Stimulated activated CD4-positive, alpha-beta T cell treated with anti-CD3 and anti-CD28 coated beads, Interleukin-4, amount 100 ng/mL, for 4 hours (primary cell): ENCODE measurements at regions not wholly inside any gene's neighbourhood (a gene's known extent, or its start where the extent isn't known, plus 50 kb on each side); places are given as distances from the start of the nearest gene placed in this dataset.
"Not testable (repeated sequence)": the region's sequence is repeated elsewhere in the genome, so short reads cannot be mapped to it uniquely, and the experiment has no call there.

Experiments used
- DNase-seq, 2 experiments: peaks; one replicate each; pipeline ENCODE4 v3.0.0-alpha.2; 2020

DNA sequence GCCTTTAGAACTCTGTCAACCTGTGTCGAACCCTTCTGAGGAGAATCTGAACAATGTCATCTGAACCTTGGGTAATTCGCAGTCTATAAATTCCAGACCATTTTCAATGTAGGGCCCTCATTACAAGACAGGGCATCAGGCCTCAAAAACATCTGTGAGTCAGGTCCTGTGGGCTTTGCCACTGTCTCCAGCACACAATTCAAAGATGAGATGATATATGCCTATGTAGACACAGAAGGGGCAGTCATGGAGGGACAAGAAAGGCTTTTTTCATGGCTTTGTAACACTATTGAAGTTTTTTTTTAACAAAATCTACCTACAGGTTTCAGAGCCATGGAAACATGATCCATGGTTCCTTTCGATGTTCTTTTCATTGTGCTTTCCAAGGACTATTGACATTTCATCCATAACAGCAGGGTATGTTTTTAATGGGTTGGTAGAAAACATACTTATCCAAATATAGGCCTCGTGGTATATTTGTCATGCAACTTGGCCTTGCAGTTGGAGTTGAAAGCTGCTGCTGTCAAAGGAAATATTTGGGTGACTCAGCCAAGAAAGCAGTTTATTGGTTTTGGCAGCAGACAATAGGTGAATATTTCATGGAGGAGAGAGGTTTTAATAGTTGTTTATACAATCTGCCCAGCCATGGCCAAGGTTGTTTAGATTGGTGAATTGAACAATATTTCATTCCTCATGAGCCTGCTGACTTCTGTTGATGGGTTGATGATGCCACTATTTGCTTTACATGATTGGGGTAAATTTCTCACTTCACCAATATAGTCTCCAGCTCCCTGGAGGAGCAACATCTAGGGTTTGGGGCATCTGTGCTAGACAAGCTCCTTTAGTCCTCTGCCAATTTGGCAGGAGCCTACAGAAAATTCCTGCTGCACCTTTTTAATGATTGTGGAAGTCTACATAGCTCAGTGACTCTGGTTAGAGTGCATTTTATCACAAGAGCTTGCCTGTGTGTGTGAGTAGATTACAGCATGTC lies 158.4 kb upstream of the TMEM72 start:
- no peak for DNase-seq

DNA sequence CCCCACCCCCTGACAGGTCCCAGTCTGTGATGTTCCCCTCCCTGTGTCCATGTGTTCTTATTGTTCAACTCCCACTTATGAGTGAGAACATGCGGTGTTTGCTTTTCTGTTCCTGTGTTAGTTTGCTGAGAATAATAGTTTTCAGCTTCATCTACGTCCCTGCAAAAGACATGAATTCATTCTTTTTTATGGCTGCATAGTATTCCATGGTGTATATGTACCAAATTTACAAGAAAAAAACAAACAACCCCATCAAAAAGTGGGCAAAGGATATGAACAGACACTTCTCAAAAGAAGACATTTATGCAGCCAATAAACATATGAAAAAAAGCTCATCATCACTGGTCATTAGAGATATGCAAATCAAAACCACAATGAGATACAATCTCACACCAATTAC lies 156.8 kb upstream of the TMEM72 start:
- not testable (repeated sequence) for DNase-seq

DNA sequence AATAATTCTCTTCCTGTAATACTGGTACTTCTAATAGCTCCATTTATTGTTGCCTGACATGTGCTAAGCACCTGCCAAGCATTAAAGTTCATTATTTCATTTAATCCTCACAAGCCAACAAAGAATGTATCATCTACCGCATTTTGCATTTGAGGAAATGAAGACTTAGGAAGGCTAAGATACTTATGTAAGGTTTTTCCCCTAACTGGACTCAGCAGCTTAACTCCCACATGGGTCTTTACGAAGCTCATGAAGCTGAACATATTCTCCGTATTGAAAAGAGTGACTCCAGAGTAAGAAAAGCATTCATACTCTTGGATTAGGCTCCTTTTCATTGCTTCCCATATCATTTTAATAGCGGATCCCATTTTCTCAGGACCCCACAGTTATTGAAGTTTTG lies 155.7 kb upstream of the TMEM72 start:
- DNase-seq = no peak

DNA sequence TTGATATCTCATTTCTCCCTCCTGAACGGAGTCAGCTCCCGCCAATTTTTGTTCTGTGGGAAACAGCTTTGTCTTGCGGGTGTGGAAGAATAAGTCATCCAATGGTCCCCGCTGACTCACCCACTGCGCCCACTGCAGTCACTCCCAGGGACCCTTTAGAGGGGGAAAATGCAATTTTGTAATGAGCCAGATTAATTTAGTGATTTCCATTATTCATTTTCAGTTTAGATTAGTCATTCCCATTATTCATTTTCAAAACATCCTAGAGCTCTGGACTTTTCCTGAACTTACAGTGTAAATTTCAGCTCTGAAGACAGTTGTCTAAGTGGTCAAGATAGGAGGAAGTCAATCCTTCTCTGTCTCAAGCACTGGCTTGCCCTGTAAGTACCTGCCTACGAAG lies 154.9 kb upstream of the TMEM72 start:
- DNase-seq = no peak

DNA sequence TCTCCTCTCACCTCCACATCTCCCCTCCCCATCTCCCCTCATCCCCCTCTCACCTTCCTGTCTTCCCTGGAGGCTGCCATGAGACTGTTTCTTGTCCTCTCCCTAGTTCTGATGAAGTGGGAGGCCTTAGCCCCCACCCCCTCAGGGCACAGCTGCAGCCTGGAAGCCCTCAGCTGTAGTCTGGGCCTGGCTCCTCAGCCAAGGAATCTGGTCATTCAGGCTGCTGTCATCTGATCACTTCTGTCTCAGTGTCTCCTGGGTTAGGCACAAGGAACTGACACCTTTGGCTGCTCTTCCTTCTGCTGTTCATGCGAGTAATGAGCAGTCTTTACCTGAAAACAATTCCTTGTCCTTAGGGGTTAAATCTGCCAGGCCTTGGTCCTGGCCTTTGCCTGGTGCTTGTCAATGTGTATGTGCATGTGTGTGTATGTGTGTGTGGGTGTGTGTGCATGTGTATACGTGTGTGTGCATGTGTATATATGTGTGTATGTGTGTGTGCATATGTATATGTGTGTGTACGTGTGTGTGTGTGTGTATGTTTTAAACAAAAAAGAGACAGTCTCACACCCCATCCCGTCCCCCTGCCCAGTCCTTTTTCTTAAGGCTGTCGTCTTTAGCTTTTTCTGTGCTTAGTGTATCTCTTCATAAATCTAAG lies 153.5 kb upstream of the TMEM72 start:
- DNase-seq = no peak

DNA sequence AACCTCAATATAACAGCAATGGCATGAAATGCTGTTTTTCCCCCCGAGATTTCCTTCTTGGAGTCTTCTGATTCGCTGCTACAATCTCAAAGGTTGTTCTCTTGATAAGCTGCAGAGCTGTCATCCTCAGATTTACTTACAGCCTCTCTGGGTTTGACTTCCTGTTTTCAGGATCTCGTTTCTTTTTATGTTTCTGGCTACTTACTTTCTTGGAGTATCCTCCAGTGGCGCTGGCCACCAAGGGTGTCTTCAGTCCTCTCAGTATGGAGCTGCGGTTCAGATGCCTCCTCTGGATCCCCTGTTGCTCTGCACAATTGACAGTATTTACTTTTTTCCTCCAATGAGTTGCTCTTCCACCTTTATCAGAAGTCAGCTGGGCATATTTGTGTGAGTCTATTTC lies 152.0 kb upstream of the TMEM72 start:
- DNase-seq = no peak

DNA sequence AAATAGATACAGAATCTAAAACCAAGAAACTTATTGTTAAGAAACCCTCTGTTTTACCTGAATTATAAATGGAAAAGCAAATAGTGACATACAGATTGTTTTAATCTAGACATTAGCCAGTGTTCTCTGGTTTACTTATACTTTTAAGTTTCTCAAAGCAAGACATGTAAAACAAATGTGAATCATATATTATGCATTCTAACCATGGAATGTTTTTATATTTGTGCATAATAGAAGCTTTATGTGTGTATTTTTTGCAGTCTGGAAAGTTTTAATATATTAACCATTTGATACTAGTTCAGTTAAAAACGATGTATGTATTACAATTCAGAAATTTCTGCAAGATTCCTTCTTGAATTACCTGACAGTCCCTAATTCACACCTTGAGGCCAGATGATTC lies 150.6 kb upstream of the TMEM72 start:
- DNase-seq = no peak

DNA sequence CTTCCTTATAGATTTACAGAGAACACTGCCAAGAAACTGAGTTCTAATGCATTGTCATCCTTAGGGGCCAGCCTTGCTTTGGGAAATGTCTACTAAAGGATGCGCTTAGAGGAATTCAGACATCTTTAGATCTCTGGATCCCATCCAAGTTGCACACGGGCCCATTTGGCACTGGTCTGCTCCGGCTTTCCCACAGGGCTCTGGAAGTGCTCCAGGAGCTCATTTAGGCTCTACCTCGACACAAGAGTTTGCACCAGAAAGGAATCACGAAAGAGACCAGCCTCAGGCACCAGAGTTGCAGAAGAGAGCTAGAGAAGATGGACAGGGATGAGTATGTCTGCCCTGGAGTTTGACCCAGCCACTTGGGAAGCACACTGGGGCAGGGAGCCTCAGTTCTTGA lies 150.1 kb upstream of the TMEM72 start:
- DNase-seq = no peak

DNA sequence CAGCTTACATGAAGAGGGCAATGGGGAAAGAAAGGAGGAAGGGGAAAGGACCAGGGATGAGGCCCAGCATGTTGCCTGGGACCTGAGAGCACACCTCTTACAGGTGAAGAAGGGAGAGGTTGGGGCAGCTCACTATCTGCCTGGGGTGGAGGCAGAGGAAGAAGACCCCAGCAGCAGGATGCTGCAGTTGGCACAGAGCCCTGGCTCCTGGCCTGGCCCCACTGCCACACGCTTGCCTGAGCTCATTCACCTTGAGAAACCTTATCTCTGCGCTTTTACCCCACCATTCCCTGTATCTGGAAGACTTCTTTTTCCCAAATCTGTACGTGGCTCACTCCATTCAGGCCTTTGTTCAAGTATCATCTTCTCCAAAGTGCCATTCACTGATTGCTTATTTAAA lies 147.8 kb upstream of the TMEM72 start:
- DNase-seq = no peak

DNA sequence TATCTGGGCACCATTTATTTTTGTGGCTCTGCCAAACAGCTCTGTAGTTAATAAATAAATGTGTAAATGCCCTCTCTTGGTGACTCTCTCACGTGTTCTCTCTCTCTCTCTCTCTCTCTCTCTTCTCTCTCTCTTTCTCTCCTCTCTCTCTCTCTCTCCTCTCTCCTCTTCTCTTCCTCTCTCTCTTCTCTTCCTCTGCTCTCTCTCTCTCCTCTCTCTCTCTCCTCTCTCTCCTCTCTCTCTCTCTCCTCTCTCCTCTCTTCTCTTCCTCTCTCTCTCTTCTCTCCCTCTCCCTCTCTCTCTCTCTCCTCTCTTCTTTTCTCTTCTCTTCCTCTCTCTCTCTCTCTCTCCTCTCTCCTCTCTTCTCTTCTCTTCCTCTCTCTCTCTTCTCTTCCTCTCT lies 145.8 kb upstream of the TMEM72 start:
- DNase-seq = no peak

DNA sequence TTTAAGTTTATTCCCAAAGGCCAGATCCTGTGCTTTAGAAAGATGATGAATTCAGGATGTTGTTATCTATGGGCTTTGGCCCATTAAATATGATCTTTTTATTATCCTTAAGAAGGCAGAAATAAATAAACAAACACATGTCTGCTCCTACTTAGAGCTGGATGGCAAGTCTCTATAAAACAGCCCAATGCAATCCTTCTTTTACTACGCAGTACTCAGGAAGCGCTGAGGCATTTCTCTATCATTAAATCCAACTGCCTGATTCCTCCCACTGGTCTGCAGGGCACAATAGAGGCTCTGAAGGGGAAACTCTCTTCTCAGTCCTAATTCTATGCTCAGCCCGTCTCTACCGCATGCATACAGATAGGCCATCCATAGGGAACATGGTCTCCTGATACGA lies 144.5 kb upstream of the TMEM72 start:
- no peak for DNase-seq

DNA sequence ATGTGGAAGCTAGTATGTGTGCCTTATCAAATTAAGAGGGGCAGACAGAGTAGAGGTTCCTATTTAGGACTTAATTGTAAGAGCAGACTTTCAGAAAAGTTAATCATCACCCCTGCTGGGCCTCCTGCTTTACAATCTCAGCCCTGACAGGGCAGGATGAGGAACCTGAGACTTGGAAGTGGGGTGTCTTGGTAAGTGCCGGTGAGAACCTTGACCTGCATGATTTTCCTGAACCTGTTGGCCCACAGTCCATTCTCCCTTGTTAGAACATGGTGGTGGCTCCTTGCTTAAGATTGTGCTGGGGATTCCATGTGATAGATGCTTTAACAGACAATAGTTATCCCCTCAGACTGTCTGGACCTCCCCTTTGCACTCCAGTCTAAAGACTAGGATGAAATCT lies 141.7 kb upstream of the TMEM72 start:
- DNase-seq = no peak

DNA sequence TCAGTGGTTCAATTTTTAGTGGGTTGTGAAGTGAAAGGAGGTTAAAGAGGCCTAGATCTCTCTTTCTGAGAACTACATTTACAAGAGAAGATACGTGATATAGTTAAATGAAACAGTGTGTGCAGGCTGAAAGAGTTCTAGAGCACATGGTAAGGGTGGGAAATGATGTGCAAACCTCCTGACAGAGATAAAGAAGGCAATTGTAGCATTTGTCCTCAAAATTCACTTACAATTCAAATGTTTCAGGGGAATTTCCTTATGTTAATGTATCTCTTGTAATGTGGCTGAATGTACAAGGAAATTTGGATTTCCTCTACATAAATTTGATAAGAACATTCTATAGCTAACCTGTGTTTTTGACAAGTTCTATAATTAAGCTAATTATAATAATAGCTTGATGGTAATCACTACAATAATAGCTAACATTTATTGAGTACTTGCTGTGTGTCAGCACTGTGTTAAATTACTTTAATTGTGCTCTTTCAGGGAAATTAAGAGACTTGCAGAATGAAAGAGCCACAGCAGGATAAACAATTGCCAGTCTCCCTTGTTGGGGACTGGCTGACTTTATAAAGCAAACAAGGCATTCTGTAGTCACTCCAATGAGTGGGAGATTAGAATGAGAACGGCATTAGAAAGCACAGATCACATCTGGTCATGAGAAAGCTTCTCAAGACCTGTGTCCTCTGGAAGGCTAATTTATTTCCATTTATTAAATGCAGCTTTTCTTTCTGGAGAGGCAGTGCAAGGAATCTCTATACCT lies 139.7 kb upstream of the TMEM72 start:
- DNase-seq = no peak

DNA sequence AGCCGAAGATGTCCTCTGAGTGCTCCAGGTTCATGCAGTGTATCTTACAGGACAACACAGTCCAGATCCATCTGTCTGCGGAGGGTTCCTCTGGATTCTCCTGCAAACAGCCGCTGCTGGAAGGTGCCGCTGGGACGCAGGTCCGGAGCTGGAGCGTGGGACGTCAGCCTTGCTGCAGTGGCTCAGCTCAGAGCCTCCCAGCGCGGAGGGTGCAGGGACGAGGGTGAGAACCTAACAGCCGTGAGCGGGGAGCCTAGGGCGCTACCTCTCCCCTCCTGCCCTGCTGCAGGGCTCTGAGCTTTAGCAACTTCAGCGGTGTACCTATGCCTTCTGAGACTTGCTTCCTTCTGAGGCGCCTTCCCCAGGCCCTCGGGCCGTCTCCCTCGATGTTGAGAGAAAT lies 137.6 kb upstream of the TMEM72 start:
- DNase-seq = no peak

DNA sequence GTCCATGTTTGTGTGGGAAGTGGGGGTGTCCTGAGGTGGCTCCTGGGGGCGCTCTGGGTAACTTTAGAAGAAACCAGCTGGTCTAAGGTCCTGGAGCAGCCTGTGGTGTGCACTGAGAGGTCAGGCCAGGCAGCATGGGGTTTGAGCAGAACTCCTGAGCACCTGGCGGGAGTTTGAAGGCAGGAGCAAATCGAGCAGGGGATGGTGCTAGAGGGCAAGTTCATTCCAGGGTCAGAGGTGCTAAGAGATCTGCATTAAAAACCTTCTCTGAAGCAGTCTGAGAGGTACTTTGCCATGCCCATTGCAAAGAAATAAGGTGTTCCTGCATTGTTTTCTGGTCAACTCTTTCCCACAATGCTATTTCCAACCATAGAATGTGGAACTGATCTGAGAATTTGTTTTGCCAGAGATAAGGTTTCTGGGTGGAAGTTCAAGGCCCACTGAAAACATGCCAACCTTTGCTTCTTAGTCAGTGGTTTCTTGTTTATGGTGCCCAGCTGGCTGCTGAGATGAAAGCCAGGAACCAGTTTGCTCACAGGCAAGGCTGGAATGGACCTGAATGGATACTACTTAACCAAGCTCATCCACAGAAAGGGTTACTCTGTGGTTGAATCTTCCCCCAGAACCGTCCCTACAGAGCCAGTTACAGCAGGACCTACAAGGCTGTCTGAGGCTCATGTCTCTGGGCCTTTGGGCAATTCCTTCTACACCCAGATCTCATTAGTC lies 136.3 kb upstream of the TMEM72 start:
- DNase-seq = no peak

DNA sequence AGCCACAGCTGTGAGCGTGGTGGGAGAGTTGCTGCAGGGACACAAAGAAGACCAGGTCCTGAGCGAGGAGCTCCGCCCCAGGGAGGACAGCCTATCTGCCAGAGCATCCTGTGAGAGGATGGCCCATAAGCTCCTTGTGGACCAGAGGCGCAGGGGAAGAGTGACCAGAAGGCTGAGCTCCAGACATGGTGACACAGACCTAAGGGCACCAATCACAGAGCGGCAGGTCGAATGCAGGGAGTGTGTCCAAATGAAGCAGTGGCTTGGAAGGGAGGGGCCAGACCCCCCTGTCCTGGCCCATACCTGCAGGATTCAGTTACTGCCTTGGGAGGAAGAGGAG lies 135.8 kb upstream of the TMEM72 start:
- no peak for DNase-seq

DNA sequence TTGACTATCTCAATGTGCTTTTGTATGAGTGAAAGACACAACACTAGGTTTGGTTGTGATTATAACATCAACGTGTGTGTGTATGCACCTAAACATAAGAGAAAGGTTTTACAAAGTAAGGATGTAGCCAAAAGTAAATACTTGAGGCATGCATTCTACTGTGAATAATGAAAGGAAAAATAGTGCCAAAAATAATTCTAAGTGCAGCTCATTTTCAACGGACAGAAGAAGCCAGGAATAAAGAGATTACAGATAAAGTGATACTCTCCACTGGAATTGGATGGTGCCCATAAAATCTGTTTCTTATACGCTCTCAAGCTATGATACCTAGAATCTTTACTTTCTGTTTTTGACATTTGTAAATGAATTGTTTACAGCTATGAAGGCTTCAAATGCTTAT lies 135.0 kb upstream of the TMEM72 start:
- DNase-seq = no peak

DNA sequence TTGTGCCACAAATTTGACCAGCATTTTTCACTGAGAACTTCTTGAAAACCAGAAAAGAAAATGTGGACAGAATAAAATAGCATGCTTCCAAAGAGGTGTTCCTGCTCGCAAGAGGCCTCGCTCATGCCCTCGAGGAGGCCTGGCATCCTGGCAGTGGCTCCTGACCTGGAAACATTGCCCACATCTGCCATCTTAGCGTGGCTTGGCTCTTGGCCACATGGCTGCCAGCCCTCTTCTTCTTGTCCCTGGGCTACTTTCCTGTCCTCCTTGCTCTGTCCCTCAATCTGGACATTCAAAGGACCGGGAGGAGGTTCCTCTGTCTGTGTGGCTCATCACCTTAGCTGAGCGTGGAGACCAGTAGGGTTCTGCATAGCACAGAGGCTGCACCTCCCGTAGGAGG lies 131.6 kb upstream of the TMEM72 start:
- DNase-seq = no peak

DNA sequence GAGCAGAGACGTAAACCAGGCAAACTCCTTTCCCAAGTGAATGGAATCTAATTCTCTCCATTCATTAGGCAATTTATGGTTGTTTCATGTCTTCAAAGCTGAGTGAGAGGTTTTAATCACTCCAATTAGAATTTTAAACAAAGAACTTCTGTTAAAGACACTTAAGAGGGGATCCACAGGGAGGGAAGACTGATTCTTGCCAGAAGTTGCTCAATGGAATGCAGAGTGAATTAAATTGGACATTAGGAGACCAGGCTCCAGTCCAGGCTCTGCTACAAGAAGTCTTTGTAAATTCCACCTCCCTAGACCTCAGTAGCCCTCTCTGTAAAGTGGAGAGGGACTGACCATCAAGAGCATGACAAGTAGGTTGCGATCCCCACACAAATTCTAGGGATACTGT lies 130.7 kb upstream of the TMEM72 start:
- DNase-seq = no peak

DNA sequence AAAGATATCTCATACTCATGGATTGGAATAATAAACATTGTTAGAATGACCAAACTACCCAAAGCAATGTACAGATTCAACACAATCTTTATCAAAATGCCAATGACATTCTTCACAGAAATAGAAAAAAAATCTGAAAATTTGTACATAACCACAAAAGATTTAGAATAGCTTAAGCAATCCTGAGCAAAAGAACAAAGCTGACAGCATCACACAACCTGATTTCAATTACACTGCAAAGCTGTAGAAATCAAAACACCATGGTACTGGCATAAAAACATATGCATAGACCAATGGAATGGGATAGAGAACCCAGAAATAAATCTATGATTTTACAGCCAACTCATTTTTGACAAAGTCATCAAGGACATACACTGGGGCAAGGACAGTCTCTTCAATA lies 130.0 kb upstream of the TMEM72 start:
- no peak for DNase-seq

DNA sequence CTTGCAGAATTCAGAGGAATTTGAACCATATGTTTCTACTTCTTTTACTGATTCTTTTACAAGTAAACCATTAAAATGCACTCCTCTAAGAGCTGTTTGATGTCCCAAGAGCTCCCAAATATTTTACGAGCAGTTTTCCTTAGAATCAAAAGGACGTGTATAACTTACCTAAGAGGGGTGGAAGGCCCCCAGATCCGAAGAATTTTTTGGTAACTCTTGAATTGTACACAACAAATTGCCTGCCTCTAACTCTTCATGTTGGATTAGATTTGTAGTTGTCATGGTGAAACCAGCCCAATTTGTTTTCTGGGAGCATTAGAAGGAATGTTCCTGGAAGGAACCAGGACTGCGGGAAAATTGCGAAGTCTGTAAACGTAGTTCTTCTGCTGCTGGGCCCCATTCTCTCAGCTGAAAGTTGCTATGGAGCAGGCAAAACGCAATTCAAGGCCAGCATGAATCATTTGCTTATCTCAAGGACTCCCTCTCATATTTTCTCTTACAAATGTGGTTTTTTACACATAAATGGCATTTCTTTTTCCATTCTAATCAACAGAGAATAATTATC lies 124.8 kb upstream of the TMEM72 start:
- DNase-seq = no peak

DNA sequence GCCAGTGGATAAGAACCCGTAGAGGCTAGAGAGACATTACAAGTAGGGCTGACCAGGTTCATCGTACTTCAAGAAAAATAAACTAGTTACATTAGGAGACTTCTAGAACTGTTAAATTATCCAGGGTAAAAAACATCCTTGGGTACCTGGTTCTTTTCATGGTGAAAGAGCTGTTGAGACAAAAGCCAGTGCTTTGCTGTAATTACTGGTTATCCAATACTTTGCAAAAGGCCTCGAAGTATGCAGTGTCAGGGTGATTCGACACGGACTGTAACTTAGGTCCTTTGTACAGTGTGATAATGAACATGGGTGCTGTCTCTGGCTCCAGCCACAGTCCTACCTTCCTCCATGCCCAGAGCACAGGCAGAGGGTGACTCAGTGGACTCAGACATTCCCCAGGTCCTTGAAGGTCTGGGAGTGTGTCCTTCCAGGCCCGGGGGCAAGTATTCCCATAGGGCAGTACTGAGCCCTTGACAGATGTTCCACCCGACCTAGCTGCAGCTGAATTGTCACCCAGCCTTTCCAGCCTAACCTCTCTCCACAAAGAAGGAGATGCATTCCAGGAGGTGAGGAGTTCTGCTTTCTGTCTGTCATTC lies 123.6 kb upstream of the TMEM72 start:
- no peak for DNase-seq
